ENCODE measurements at regions not wholly inside any gene's neighbourhood (a gene's known extent, or its start where the extent isn't known, plus 50 kb on each side); places are given as distances from the start of the nearest gene placed in this dataset.

GRCh38 chr11:119990309-119991021 lies 147.4 kb downstream of the TRIM29 start:
- Histone ChIP-seq H3K36me3 (ENCODE audit: insufficient read depth, low read length) (no peaks in the 10 kb centered on the region), H3K4me3 (ENCODE audit: low read length) (no peak overlapping the region), H3K27me3 (ENCODE audit: control insufficient read depth in 1 of 2, insufficient read depth in 2 of 2, low read length in 2 of 2) (peaks cover 0 to 9% of the 10 kb centered on the region in 2 experiments), H3K27ac (ENCODE audit: low read depth in 1 of 2, low read length in 2 of 2) (no peak overlapping the region), H3K9me3 (ENCODE audit: control insufficient read depth in 1 of 2, insufficient read depth in 1 of 2, low read length in 2 of 2) (peaks cover 0 to 3% of the 10 kb centered on the region in 2 experiments), H3K4me1 (ENCODE audit: insufficient read depth, low read length) (no peaks in the 10 kb centered on the region)
- no peaks in the 10 kb centered on the region for H3K9me3 Mint-ChIP-seq
- H3K4me3 Mint-ChIP-seq: no peak overlapping the region
- DNase-seq: no peak
- no peak overlapping the region for H3K27ac Mint-ChIP-seq
- TF ChIP-seq CTCF (IDR thresholded peaks at IDR 0.05): no peak
- H3K4me1 Mint-ChIP-seq (ENCODE audit: low read depth): no peaks in the 10 kb centered on the region
- H3K27me3 Mint-ChIP-seq: peaks cover 48% of the 10 kb centered on the region
- H3K36me3 Mint-ChIP-seq (ENCODE audit: low read depth): no peaks in the 10 kb centered on the region
- no peak for ATAC-seq (ENCODE audit: poor library complexity)
- intact Hi-C loops (cut with DNase I, micrococcal nuclease): no loop called here
- ChIA-PET POLR2A (no interaction called here), CTCF (no interaction called here)

- no peak for TF ChIP-seq CTCF (IDR thresholded peaks at IDR 0.05)
- H3K9me3 Mint-ChIP-seq: no peaks in the 10 kb centered on the region
These were observed 148.6 kb downstream of the TRIM29 start for GRCh38 chr11:119989159-119989821.

GRCh38 chr11:119985551-119985950 lies 152.4 kb downstream of the TRIM29 start:
- Histone ChIP-seq H3K27ac (ENCODE audit: low read depth in 1 of 2, low read length in 2 of 2) (no peak overlapping the region), H3K9me3 (ENCODE audit: control insufficient read depth in 1 of 2, insufficient read depth in 1 of 2, low read length in 2 of 2) (peaks cover 0 to 6% of the 10 kb centered on the region in 2 experiments), H3K4me1 (ENCODE audit: insufficient read depth, low read length) (no peaks in the 10 kb centered on the region), H3K27me3 (ENCODE audit: control insufficient read depth in 1 of 2, insufficient read depth in 2 of 2, low read length in 2 of 2) (peaks cover 5 to 9% of the 10 kb centered on the region in 2 experiments), H3K36me3 (ENCODE audit: insufficient read depth, low read length) (no peaks in the 10 kb centered on the region), H3K4me3 (ENCODE audit: low read length) (no peak overlapping the region)
- no peak for TF ChIP-seq CTCF (IDR thresholded peaks at IDR 0.05)
- intact Hi-C loops (cut with DNase I, micrococcal nuclease): no loop called here
- ChIA-PET CTCF (no interaction called here), POLR2A (no interaction called here)
- H3K27me3 Mint-ChIP-seq: peaks cover 32% of the 10 kb centered on the region
- H3K27ac Mint-ChIP-seq: no peak overlapping the region
- DNase-seq: no peak
- H3K36me3 Mint-ChIP-seq (ENCODE audit: low read depth): no peaks in the 10 kb centered on the region
- H3K4me3 Mint-ChIP-seq: no peak overlapping the region
- H3K9me3 Mint-ChIP-seq: no peaks in the 10 kb centered on the region
- ATAC-seq (ENCODE audit: poor library complexity): no peak
- no peaks in the 10 kb centered on the region for H3K4me1 Mint-ChIP-seq (ENCODE audit: low read depth)

More at GRCh38 chr11:119989159-119989821, 148.6 kb downstream of the TRIM29 start:
- peaks cover 0 to 3% of the 10 kb centered on the region in 2 experiments for H3K9me3 ChIP-seq (ENCODE audit: control insufficient read depth in 1 of 2, insufficient read depth in 1 of 2, low read length in 2 of 2)
- H3K27me3 ChIP-seq (ENCODE audit: control insufficient read depth in 1 of 2, insufficient read depth in 2 of 2, low read length in 2 of 2): peaks cover 5 to 9% of the 10 kb centered on the region in 2 experiments
- H3K4me3 Mint-ChIP-seq: no peak overlapping the region
- ChIA-PET CTCF (no interaction called here), POLR2A (no interaction called here)
- no peak overlapping the region for H3K27ac ChIP-seq (ENCODE audit: low read depth in 1 of 2, low read length in 2 of 2)
- no peak overlapping the region for H3K27ac Mint-ChIP-seq
- no peak for DNase-seq
- ATAC-seq (ENCODE audit: poor library complexity): no peak
- intact Hi-C loops (cut with DNase I, micrococcal nuclease): no loop called here
- peaks cover 42% of the 10 kb centered on the region for H3K27me3 Mint-ChIP-seq
- no peaks in the 10 kb centered on the region for H3K4me1 Mint-ChIP-seq (ENCODE audit: low read depth)
- H3K4me3 ChIP-seq (ENCODE audit: low read length): no peak overlapping the region
- H3K36me3 ChIP-seq (ENCODE audit: insufficient read depth, low read length): no peaks in the 10 kb centered on the region
- no peaks in the 10 kb centered on the region for H3K4me1 ChIP-seq (ENCODE audit: insufficient read depth, low read length)
- no peaks in the 10 kb centered on the region for H3K36me3 Mint-ChIP-seq (ENCODE audit: low read depth)
